ENCODE measurements at regions not wholly inside any gene's neighbourhood (a gene's known extent, or its start where the extent isn't known, plus 50 kb on each side); places are given as distances from the start of the nearest gene placed in this dataset.
"Not testable (repeated sequence)": the region's sequence is repeated elsewhere in the genome, so short reads cannot be mapped to it uniquely, and the experiment has no call there.

DNA sequence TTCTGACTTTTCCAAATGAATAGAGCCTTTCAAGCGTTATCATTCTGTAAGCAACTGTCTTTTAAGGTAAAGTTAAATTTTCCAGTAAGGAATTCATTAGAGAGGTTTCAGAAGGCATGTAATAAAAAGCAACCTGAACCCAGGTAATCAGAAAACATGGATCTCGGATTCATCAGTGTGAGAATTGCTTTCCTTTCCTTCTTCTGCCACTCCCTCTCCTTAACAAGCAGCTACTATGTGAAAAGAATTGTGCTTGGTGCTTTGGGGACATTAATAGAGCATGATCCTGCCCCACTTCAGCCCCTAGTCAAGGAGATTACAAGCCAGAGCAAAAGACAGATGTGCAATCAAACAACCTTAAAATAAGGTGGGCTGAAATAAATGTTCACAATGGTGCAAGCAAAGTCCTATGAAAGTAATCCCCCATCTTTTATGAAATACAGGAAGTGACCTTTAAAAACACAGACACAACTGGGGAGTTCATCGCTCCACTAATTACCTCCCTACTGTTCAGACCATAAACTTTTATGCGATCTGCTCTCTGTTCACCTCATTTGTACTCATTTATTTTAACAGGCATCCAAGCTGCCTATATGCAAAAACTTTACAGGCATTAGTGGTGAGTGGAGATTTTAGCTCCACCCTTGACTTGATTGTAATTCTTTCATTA lies 122.9 kb upstream of the RASGEF1B start:
- peak; percentile 35 for DNase-seq

DNA sequence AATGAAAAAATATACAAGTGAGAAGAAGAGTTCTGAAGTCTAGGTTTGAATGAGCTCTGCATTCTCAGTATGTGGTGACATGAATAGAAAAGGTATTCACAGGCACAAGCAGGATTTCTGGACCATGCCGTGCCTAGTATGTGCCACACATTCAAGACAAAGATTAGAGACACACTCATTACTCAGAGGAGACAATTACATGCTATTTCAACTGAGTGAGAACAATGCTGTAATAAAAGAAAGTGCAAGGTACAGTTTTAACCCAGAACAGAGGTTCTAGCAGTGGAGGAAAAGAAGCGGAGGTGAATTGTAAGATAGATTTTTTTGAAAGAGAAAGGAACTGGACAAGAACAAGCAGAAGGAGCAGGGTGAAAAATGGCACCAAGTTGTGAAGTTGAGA lies 121.0 kb upstream of the RASGEF1B start:
- no peak for DNase-seq

DNA sequence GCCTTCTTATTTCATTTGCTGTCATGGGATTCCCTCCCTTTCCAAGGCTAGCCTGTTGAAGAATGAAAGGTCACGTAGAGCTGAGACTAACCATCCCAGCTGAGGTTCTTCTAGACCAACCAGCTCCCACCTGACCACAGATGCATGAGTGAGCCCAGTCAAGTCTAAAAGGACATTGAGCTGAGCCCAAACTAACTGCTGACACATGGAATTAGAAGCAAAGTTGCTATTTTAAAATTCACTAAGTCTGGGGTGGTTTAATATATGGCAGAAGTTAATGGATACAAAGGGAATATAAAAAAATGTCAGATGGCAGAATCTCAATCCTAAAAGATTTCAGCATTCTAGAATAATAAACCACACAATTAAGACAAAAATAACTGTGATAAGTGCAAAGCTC lies 118.9 kb upstream of the RASGEF1B start:
- DNase-seq: no peak

DNA sequence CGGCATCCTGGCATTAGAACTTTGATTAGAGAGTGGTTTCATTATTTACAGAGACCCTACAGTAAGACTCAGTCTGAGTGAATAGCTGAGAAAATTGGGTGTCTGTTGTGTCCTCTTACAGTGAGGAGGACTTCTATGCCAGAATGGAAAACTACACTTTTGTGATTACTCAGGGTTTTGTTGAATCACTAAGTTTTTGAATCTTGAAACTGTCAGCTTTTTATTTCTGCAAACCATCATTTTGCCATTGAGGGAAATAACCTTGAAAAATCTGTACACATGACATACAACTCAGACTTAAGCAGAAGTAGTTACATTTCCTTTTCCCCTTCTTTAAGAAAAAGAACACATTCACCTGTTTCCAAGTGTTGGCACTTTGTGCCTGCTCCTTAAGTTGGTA lies 117.6 kb upstream of the RASGEF1B start:
- no peak for DNase-seq

DNA sequence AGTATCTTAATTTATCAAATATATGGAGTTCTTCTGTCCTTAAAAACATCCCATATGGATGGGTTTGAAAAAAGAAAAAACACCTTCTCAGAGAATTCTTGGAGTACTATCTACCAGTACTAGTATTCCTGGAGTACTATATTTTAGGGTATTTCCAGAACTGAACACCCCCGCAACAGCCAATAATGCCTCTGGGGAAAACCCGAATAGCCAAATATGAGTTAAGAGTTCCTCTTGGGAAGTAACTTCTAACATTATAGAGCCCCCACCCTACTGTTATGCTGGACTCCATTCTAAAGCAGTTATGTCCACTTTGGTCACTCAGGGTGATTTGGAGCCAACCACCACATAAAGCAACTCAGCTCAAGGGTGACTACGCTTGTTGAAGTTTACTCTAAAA lies 115.0 kb upstream of the RASGEF1B start:
- DNase-seq: no peak

DNA sequence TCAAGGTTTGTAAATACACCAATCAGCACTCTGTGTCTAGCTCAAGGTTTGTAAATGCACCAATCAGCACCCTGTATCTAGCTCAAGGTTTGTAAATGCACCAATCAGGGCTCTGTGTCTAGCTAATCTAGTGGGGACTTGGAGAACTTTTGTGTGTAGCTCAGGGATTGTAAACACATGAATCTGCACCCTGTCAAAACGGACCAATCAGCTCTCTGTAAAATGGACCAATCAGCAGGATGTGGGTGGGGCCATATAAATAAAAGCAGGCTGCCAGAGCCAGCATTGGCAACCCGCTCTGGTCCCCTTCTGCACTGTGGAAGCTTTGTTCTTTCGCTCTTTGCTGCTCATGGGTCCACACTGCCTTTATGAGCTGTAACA lies 109.3 kb upstream of the RASGEF1B start:
- DNase-seq: not testable (repeated sequence)

DNA sequence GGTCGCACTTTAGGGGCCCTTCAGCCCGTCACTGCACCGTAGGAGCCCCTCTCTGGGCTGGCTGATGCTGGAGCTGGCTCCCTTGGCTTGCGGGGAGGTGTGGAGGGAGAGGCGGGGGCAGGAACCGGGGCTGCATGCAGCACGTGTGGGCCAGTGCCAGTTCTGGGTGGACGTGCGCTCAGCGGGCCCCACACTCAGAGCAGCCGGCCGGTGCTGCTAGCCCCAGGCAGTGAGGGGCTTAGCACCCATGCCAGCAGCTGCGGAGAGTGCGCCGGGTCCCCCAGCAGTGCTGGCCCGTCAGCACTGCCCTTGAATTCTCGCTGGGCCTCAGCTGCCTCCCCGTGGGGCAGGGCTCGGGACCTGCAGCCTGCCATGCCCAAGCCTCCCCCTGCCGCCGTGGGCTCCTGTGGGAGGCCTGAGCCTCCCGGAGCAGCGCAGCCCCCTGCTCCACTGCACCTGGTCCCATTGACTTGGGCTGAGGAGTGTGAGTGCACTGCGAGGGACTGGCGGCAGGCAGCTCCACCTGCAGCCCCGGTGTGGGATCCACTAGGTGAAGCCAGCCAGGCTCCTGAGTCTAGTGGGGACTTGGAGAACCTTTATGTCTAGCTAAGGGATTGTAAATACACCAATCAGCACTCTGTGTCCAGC lies 108.8 kb upstream of the RASGEF1B start:
- DNase-seq: no peak

DNA sequence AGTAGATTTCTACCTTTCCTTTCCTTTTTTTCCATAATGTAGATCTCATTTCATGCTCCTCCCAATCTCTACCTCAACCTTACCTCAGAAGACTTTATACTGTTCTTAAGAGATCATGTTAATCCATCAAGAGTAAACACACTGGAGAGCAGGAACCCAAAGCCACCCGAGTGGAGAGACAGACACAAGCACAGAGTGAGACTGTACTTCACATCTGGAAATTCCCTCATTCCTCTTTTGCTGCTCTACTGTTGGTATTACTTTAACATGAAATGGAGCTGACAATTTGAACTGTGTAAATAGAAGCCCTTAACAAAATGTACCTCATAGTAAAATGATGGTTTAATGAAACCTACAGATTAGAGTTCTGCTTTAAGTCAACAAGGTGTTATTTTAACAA lies 105.7 kb upstream of the RASGEF1B start:
- DNase-seq: no peak

DNA sequence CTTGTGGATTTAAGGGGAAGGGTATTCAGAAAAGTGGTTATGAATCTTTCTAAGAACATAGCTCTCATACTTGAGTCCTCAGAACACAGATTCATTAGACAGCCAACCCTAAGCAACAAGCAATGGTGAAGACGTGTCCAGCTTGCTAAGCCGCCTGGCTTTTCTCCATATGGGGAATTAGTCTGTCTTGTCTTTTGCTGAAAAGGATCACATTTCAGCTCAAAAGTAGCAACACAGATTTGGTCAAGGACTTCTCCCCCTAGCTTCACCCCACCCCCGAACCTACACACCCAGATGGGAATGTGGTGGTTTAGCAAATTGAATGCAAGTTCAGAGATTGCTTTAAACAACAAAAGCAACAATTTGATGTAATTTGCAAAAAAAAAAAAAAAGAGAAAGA lies 103.3 kb upstream of the RASGEF1B start:
- DNase-seq: no peak

DNA sequence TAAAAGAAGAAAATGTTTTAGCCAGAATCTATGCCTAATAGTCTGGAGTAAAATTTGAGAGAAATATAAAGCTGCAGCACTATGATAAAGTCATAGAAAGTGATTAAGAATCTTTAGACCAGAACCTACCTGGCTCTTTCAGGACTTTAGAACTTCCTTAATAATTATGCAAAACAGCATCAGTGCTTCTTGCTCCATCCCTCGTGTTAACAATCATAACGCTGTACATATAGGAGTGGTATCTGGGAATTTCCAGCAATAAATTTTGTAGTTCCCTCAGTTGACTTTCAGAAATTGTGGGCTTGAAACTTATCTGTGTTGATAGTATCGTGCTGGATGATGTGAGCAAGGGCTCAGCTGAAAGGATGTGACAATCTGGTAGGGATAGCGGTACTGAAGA lies 102.1 kb upstream of the RASGEF1B start:
- DNase-seq: no peak

DNA sequence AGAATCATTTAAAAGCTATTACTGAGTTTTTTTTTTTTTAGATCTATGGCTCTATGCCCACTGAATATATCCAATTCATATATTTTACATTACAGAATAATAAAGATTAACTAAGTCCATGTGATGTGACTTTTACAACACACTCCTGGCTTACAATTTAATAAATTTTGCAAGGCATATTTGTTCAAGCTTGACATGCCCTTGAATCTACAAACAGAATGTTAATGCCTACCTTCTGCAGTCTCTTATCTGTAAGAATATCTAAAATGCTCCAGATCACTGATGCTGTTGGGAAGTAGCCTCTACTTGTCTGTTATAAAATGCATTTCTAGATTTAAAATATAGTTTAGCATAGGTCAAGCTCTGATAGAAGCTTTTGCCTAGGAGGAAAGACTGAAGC lies 100.7 kb upstream of the RASGEF1B start:
- DNase-seq: no peak

DNA sequence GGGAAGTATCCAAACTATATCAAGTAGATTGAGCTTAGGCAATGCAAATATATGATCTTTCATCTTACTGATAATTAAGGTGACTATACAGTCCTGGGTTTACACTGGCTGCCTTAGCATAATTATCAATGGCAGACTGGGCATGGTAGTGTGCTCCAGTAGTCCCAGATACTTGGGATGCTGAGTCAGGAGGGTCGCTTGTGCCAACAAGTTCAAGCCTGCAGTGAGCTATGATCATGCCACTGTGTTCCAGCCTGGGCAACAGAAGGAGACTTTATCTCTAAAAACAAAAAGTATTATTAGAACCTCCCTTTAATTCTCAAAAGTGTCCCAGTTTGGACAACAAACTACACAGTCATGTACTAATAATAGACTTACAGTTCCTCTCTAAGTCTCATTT lies 99.4 kb upstream of the RASGEF1B start:
- no peak for DNase-seq

DNA sequence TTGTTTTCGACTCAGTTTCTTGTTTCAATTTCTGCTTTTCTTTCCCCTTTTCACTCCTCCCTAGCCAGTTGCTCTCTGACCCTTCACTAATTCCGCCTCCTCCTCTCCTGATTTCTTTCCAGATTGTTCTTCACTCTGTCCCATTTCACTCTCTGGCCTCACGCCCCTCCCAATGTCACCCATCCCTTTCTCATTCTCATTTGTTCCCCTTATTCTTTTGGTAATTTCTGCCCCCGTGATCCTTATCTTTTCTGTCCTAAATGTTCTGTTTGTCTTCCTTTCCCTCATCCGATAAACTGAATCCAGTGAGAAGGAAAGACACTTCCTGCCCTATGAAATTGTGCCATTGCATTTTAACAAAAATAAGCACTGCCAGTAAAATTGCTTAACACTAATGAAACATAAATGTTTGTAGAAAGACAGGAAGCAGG lies 94.5 kb upstream of the RASGEF1B start:
- no peak for DNase-seq

DNA sequence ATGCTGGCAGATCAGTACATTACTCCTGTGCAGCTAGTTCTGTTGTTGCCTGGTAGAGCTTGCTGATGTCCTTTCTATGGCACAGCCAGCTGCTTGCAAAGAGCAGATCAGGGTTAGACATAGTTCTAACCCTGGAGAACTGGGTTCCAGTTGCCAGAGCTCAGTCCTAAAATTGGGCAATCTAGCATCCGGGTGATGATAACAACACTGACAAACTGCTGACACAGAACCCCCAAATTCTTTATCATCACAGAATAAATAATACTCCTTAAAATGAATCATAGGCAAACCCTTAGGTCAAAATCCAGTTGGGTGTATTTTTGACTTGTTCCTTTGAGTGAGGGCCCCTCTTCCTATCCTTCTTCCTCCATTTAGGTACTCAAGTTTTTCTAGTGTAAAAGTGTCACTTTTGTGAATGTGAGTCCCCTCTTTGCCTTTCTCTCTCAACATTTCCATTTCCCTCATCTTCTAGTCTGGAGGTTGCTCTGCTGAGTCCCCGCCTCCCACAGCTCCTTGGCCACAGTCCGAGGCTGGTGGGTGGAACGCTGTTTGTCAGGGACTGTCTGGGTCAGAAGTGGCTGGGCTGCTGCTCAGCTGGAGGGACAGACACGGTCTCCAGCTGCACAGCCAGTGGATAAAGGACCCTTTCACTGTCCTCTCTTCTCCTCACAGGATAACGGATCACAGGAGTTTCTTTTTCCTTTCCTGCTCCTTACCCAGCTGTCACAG lies 93.6 kb upstream of the RASGEF1B start:
- DNase-seq: peak; percentile 31

DNA sequence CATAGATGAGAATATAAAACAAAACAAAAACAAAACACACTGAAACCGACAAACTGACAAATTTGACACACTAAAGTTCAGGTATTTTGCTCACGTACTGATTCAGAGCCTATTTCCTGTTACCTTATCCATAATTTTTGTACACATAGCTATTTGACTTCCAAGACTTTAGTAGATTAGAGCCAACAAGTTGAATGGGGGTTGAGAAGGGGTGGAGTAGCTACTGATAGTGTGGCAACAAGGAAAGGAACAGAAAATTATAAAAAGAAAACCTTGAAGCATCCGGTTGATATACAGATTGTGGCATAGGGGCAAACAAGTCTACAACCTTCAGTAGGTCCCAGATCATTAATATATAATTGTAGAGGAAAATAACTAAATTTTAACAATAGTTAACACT lies 92.3 kb upstream of the RASGEF1B start:
- DNase-seq: no peak

DNA sequence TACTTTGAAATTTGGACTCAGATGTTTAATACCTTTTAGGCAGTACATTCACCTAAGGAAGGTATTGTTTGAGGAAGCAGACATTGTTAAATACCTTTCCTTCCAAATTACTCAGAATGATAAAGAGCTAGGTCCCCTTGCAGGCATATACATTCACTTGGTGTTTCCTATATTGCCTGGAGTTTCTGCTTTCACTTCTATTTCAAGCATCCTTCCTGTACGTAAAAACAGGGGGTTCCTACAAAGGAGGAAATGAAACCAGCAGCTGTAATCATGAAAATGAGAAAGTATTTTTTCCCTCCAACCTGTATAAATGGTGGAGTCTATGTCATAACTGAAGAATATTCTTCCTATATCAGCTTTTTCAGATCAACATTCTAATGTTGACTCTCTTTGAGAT lies 90.4 kb upstream of the RASGEF1B start:
- DNase-seq: no peak

DNA sequence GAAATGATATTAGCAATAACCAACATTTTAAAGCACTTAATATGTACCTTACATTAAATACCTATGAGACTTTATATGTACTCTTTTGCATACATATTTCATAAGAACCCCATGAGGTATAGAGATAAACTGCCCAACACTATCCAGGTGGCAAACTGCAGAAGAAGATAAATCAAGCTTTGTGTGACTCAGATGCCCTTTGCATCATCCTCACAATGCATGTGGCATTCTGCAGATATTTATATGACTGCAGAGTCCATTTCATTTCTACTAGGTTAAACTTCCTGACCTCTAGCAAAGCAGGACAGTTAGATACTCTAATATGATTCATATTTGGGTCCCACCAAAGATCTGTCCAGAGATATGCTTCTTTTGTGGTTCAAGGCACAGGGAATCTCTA lies 85.6 kb upstream of the RASGEF1B start:
- DNase-seq: no peak

DNA sequence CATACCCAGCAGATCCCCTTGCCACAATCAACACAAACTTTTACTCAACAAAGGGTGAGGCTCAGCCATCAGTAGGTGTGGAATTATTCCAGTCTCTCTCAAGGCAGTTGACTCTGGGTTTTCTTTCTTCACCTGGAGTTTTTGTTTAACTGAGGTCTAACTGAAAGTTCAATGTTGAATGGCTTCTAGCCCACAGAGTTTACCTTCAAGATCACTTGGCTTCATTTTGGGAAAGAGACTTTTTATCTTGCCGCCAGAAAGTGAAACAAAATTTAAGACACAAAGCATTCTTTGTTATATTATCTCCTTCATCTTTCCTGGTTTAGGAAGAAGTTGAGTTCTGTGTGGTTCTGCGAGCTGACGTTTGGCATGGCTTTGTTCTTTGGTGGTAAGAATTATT lies 83.8 kb upstream of the RASGEF1B start:
- DNase-seq: no peak

DNA sequence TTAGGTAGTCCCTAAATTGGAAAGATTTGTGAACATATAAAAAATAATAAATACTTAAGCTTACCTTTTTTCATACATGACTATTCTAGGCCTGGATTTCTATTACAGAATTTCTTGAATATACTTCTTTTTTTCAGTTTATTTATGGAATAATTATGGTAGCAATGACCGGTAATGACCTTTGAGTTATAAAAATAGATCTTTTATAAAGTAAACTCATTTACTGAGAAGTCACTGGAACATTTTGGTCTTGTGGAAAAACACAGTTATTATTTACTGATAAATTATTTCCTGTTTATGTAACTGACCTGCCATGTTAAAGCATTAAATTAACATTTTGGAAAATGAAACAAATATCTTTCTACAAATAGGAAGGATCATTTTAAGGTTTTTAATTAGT lies 80.4 kb upstream of the RASGEF1B start:
- no peak for DNase-seq

DNA sequence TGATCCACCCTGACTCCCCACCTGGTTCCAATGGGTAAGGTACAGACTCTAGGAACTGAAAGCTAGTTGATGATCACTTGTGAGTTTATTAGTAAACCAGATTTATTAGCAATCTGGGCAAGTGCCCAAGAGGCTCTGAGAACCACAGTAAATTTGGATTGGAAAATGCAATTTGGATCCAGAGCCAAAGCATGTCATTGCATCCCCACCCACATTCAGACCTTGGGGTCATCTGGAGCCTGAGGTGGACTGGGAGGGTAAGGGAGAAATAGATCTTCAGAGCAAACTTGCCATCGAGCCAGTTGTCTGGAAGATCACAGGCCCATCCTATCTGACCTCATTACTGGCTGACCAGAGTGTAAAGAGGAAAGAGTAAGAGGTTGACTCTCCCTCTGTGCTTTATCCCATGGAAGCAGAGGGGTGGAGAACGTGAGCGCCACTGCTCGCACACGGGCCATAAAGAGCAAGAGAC lies 78.7 kb upstream of the RASGEF1B start:
- DNase-seq: no peak

DNA sequence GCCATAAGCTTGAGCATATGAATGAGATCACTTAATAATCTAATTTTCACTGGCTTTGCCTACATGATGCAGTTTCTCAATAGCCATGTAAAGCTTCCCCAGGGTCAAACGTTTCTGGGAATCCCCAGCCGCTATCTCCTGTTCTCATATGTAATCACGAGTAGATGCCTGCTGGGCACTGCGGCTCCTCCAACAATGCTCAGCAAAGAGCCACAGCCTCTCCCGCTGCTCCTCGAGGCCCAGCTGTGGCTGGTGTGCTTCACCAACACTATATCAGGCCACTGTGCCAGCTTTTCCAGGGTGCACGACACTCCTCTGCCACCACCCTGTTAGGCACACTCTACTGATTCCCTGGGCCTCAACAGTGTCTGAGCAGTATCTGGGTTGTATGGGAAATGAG lies 78.3 kb upstream of the RASGEF1B start:
- DNase-seq: no peak

DNA sequence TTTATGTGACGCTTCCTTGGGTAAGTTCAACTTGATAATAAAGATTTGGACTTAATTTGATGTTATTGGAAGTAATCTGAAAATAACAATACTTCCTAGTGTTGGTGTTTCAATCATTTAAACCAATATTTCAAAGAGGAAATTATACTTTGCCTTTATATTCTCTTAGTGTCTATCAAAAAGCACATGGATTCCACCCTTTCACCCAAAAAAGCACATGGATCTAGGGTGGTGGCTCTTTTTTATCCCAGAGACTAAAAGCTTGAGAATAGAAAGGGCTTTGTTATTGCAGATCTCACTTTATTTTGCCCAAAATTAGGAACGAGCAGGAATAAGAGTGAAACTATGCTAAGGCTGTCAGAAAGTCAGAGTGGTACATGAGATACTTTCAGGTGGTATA lies 75.1 kb upstream of the RASGEF1B start:
- DNase-seq: no peak

DNA sequence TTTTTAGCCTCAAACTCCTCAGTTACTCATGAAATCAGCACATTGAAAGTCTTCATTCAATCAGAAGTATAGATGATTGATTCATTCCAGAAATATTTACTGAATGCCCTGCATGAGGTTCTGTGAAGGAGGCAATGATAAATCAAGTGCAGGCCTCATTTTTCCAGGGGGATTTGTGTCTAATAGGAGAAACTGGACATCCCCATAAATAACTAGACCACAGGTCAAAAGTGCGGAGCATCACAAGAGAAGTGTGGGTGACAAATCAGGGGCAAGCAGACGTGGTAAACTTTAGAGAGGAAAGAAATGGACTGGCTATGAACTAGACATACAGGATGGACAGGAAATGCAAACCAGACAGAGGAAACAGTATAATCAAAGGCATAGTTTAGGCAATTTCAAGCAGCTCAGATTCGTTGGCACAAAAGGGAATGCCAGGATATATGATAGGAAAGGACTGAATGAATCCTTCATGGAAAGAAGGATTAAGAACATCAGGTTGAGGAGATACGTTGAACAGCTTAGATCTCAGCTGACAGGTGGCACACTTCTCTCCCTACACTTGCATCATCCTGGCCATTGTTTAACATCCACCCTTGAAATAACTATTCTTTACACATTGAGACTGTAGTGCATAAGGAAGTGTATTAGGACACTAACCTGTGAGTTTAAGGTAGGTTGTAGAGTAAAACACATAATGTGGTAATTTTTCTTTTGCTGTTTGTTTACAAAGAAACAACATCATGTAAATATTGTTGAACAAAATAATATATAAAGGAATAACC lies 69.6 kb upstream of the RASGEF1B start:
- DNase-seq: no peak

Data from right kidney (tissue), 1 donor.